Muscle of arm (tissue), 1 donor: ENCODE measurements at regions not wholly inside any gene's neighbourhood (a gene's known extent, or its start where the extent isn't known, plus 50 kb on each side); places are given as distances from the start of the nearest gene placed in this dataset.

Source experiments
- DNase-seq: peaks from one replicate; pipeline ENCODE4 v3.0.0-alpha.2; 2013

GRCh38 chr2:67707896-67708295 is 310.8 kb downstream of the ETAA1 start:
- no peak for DNase-seq

GRCh38 chr2:67709835-67710234 is 312.7 kb downstream of the ETAA1 start:
- no peak for DNase-seq

GRCh38 chr2:67712484-67712883 is 315.4 kb downstream of the ETAA1 start:
- no peak for DNase-seq

DNA sequence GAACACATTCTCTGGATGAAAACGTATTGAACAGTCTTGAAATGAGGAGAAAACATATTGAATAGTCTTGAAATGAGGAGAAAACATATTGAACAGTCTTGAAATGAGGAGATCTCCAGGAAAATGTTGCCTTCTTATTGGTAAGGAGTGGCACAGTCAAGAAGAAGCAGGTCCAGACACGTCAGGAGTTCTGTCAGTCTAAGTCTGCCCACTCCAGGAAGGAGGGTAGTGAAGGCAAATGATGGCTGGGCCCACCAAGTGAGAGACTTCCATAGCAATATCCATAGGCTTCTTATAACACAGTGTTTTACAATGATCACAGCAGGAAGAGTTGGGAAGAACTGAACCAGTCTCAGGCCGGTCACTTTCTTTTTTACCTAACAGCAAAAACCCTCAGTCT is 316.2 kb downstream of the ETAA1 start:
- no peak for DNase-seq

GRCh38 chr2:67716895-67717396 is 319.8 kb downstream of the ETAA1 start:
- no peak for DNase-seq

GRCh38 chr2:67717692-67718091 is 320.6 kb downstream of the ETAA1 start:
- no peak for DNase-seq

DNA sequence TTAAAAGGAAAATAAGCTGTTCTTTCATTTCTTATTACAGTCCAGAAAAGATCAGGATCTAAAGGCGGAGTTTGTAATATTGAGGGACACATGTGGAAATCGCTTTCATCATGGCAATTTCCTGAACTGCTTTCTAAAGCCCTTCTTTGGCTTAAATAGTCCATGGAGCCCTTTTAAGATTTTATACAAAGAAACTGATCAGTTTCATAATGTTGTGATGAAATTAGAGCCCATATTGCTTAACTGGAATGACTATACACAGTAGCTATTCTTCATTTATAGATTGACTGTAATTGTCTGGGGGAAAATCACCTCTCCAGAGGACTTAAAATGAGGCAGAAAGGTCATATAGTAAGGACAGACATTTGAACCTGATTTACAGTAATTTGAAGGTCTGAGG is 322.2 kb downstream of the ETAA1 start:
- DNase-seq: no peak

- no peak for DNase-seq
Observed at GRCh38 chr2:67721516-67721915, 324.4 kb downstream of the ETAA1 start.

GRCh38 chr2:67724261-67724660 is 327.1 kb downstream of the ETAA1 start:
- DNase-seq: no peak

DNA sequence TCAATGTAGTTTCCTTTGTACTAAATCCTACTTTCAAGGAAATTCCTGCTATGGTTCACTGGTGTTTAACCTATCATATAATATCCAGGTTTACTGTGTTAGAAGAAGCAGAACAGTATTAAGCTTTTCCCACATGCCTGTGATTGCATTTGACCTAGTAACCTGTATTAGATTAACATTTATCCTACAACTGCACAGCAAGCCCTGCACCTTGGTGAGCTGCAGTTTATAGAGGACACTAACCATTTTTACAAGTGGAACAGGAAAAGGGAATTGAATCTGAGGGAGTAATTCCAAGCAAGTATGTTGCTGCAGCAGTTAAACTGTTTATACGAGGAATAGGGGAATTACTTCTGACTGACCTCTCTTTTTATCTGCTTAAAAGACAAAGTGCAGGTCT is 328.6 kb downstream of the ETAA1 start:
- DNase-seq: no peak

- no peak for DNase-seq
Observed at GRCh38 chr2:67726416-67726815, 329.3 kb downstream of the ETAA1 start.

GRCh38 chr2:67727131-67727530 is 330.0 kb downstream of the ETAA1 start:
- no peak for DNase-seq

DNA sequence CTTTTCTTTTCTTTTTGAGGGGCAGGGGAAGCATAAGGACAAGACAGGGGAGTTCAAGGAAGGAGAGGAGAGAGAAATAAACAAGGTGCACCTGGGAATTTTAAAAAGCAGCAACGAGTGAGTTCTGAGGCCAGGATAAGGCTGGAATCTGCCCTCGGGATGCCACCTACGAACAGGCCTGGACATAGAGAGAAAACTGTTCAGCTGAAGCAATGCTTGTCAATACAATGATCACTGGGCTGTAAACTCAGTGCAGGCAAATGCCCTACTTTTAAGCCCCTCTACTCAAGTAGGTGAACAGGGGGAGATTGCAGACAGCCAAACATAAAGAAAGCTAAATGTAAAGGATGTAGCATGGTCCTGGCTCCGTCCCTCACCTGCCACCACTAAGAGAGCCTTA is 330.5 kb downstream of the ETAA1 start:
- no peak for DNase-seq

- no peak for DNase-seq
Observed at GRCh38 chr2:67729474-67729873, 332.3 kb downstream of the ETAA1 start.

- DNase-seq: no peak
Observed at GRCh38 chr2:67733517-67733916, 329.3 kb downstream of the C1D start.

DNA sequence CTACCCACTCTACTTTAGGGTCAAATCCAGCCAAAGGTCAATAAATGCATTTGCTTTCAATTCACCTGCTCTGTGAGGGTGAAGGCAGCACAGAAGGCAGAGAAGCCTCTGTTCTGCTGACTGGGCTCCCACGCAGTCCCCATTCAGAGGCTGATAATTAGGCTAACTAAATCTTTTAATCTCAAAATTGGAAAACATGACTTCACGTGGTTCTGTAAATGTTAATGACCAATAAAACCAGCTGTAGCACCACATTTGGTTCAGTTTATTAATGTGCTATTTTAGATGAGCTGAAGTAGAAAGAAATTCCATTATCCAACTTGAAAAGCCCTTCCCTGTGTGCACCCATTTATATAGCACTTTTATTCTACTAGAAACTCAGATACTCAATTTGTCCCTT is 310.6 kb downstream of the C1D start:
- no peak for DNase-seq

DNA sequence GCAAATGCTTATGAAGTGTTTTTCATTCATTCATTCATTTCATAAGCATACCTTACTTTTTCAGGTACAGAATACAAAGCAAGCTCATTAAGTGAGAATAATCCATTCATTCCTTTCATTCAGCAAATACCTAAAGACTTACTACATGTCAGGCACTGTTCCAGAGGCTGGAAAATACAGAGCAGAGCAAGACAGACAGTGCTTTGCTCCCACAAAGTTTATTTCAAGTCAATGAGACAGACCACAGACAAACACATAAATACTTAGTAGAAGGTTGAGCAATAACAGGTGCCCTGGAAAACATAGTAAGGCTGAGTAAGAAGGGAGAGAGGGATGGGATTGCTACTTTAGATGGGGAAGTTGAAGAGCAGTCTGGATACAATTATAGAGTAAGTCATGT is 309.8 kb downstream of the C1D start:
- DNase-seq: no peak

DNA sequence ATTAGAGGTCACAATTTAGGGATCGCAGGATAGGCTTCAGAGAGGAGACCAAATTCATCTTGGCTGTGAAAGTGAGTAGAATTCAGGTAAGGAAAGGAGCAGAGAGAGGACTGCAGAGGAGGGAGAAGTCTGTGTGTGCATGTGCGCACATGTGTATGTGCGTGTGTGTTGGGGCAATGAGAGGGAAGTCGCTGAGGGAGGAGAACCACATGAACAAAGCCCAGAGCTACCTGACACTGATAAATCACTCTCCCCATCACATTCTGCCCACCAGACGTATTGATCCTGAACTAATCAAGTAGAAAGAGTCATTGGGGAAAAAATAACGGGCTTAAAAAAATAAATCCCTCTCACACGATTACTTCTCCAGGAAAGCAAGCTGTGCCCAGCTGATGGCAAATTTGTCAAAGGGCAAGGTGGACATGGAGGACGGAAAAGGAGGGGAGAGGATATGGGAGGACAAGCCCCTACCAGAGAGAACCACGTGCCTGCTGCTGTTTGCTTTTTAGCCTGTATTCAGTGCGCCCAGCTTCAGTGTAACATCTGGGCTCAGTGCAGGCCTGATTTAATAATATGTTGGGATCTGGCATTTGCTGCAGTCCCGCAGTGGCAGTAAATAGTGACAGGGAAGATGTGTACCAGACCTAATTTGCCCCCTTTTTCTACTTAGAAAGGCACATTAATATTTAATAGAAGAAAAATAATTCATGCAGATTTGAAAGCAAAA is 307.5 kb downstream of the C1D start:
- DNase-seq: no peak

- no peak for DNase-seq
Observed at GRCh38 chr2:67760995-67761394, 301.8 kb downstream of the C1D start.

DNA sequence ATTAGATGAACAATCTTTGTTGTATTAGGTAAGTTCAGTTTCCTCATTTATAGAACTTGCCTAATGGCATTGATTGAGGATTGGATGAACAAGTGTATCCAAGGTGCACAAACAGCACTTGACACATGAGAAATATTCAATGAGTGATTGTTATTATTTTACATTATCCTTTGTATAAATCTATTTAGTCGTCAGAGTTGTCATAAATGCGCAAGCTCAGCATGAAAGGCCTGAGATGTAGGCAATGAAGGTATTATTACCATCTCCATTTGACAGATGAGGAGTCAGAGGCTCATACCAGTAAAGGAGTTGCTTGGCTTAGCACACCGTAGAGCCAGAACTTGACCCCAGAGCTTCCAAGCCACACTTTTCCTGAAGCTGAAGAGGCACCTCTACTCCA is 291.4 kb downstream of the C1D start:
- no peak for DNase-seq

- no peak for DNase-seq
Observed at GRCh38 chr2:67772216-67773170, 290.3 kb downstream of the C1D start.

GRCh38 chr2:67773851-67774250 is 289.0 kb downstream of the C1D start:
- no peak for DNase-seq

GRCh38 chr2:67776276-67776675 is 286.5 kb downstream of the C1D start:
- no peak for DNase-seq
